ENCODE measurements at regions not wholly inside any gene's neighbourhood (a gene's known extent, or its start where the extent isn't known, plus 50 kb on each side); places are given as distances from the start of the nearest gene placed in this dataset.
A peak's percentile ranks its signal among the peaks of the same experiment; 100 is the strongest.
"Not testable (repeated sequence)": the region's sequence is repeated elsewhere in the genome, so short reads cannot be mapped to it uniquely, and the experiment has no call there.

- H3K36me3 Mint-ChIP-seq (ENCODE audit: insufficient read depth), result not testable (repeated sequence)
These were observed 388.1 kb downstream of the GOLGA6L6 start for GRCh38 chr15:20153528-20153927.

GRCh38 chr15:20148679-20149078, 392.9 kb downstream of the GOLGA6L6 start:
- not testable (repeated sequence) for H3K36me3 Mint-ChIP-seq (ENCODE audit: insufficient read depth); H3K4me3 Mint-ChIP-seq; H3K4me1 Mint-ChIP-seq; H3K27ac Mint-ChIP-seq (ENCODE audit: low read depth); H3K9me3 Mint-ChIP-seq; H3K27me3 Mint-ChIP-seq; ATAC-seq (replicated peaks; ENCODE audit: extremely low read depth, poor library complexity, severe bottlenecking); DNase-seq (ENCODE audit: low spot score in 2 of 2)

More at GRCh38 chr15:20153528-20153927, 388.1 kb downstream of the GOLGA6L6 start:
- not testable (repeated sequence) for H3K27ac Mint-ChIP-seq (ENCODE audit: low read depth); DNase-seq (ENCODE audit: low spot score in 2 of 2); H3K4me3 Mint-ChIP-seq; H3K4me1 Mint-ChIP-seq; H3K9me3 Mint-ChIP-seq; ATAC-seq (replicated peaks; ENCODE audit: extremely low read depth, poor library complexity, severe bottlenecking); H3K27me3 Mint-ChIP-seq

- not testable (repeated sequence) for H3K4me1 Mint-ChIP-seq; ATAC-seq (replicated peaks; ENCODE audit: extremely low read depth, poor library complexity, severe bottlenecking); H3K27me3 Mint-ChIP-seq; H3K9me3 Mint-ChIP-seq; H3K36me3 Mint-ChIP-seq (ENCODE audit: insufficient read depth); DNase-seq (ENCODE audit: low spot score in 2 of 2); H3K4me3 Mint-ChIP-seq; H3K27ac Mint-ChIP-seq (ENCODE audit: low read depth)
These were observed 393.6 kb downstream of the GOLGA6L6 start for GRCh38 chr15:20148008-20148407.

- H3K4me1 Mint-ChIP-seq; DNase-seq (ENCODE audit: low spot score in 2 of 2); ATAC-seq (replicated peaks; ENCODE audit: extremely low read depth, poor library complexity, severe bottlenecking): not testable (repeated sequence)
These were observed 397.1 kb downstream of the GOLGA6L6 start for GRCh38 chr15:20144333-20145036.

GRCh38 chr15:20142906-20143305, 398.7 kb downstream of the GOLGA6L6 start:
- not testable (repeated sequence) for ATAC-seq (replicated peaks; ENCODE audit: extremely low read depth, poor library complexity, severe bottlenecking); H3K27ac Mint-ChIP-seq (ENCODE audit: low read depth); H3K36me3 Mint-ChIP-seq (ENCODE audit: insufficient read depth); H3K4me1 Mint-ChIP-seq; DNase-seq (ENCODE audit: low spot score in 2 of 2); H3K4me3 Mint-ChIP-seq; H3K9me3 Mint-ChIP-seq; H3K27me3 Mint-ChIP-seq

More at GRCh38 chr15:20144333-20145036, 397.1 kb downstream of the GOLGA6L6 start:
- not testable (repeated sequence) for H3K27ac Mint-ChIP-seq (ENCODE audit: low read depth); H3K4me3 Mint-ChIP-seq; H3K27me3 Mint-ChIP-seq; H3K36me3 Mint-ChIP-seq (ENCODE audit: insufficient read depth); H3K9me3 Mint-ChIP-seq

GRCh38 chr15:20142410-20142809, 399.2 kb downstream of the GOLGA6L6 start:
- not testable (repeated sequence) for H3K36me3 Mint-ChIP-seq (ENCODE audit: insufficient read depth); H3K4me3 Mint-ChIP-seq; H3K9me3 Mint-ChIP-seq; ATAC-seq (replicated peaks; ENCODE audit: extremely low read depth, poor library complexity, severe bottlenecking); H3K4me1 Mint-ChIP-seq; DNase-seq (ENCODE audit: low spot score in 2 of 2); H3K27me3 Mint-ChIP-seq; H3K27ac Mint-ChIP-seq (ENCODE audit: low read depth)

GRCh38 chr15:20124668-20125067, 416.9 kb downstream of the GOLGA6L6 start:
- not testable (repeated sequence) for H3K4me1 Mint-ChIP-seq; ATAC-seq (replicated peaks; ENCODE audit: extremely low read depth, poor library complexity, severe bottlenecking); H3K4me3 Mint-ChIP-seq; H3K27ac Mint-ChIP-seq (ENCODE audit: low read depth); DNase-seq (ENCODE audit: low spot score in 2 of 2); H3K9me3 Mint-ChIP-seq; H3K27me3 Mint-ChIP-seq; H3K36me3 Mint-ChIP-seq (ENCODE audit: insufficient read depth)

GRCh38 chr15:20106026-20106425, 435.6 kb downstream of the GOLGA6L6 start:
- H3K27me3 Mint-ChIP-seq, result no peaks in the 10 kb centered on the region
- no peak overlapping the region for H3K4me3 Mint-ChIP-seq
- ATAC-seq (replicated peaks; ENCODE audit: extremely low read depth, poor library complexity, severe bottlenecking) (no peak), DNase-seq (ENCODE audit: low spot score in 2 of 2) (no peak)
- no peaks in the 10 kb centered on the region for H3K9me3 Mint-ChIP-seq
- no peaks in the 10 kb centered on the region for H3K4me1 Mint-ChIP-seq
- no peaks in the 10 kb centered on the region for H3K36me3 Mint-ChIP-seq (ENCODE audit: insufficient read depth)
- no peak overlapping the region for H3K27ac Mint-ChIP-seq (ENCODE audit: low read depth)

- DNase-seq (ENCODE audit: low spot score in 2 of 2); H3K4me1 Mint-ChIP-seq; ATAC-seq (replicated peaks; ENCODE audit: extremely low read depth, poor library complexity, severe bottlenecking); H3K27ac Mint-ChIP-seq (ENCODE audit: low read depth); H3K36me3 Mint-ChIP-seq (ENCODE audit: insufficient read depth); H3K27me3 Mint-ChIP-seq; H3K4me3 Mint-ChIP-seq; H3K9me3 Mint-ChIP-seq: not testable (repeated sequence)
These were observed 436.3 kb downstream of the GOLGA6L6 start for GRCh38 chr15:20105011-20105990.

- not testable (repeated sequence) for H3K4me3 Mint-ChIP-seq; H3K4me1 Mint-ChIP-seq; H3K36me3 Mint-ChIP-seq (ENCODE audit: insufficient read depth); H3K27ac Mint-ChIP-seq (ENCODE audit: low read depth); H3K27me3 Mint-ChIP-seq; H3K9me3 Mint-ChIP-seq; ATAC-seq (replicated peaks; ENCODE audit: extremely low read depth, poor library complexity, severe bottlenecking)
- peak in 1 of 2 donors; percentile 13 for DNase-seq (ENCODE audit: low spot score in 2 of 2)
These were observed 437.0 kb downstream of the GOLGA6L6 start for GRCh38 chr15:20104551-20104950.

GRCh38 chr15:20102862-20103261, 438.7 kb downstream of the GOLGA6L6 start:
- not testable (repeated sequence) for H3K4me3 Mint-ChIP-seq; H3K9me3 Mint-ChIP-seq; H3K4me1 Mint-ChIP-seq; ATAC-seq (replicated peaks; ENCODE audit: extremely low read depth, poor library complexity, severe bottlenecking); H3K27me3 Mint-ChIP-seq; H3K36me3 Mint-ChIP-seq (ENCODE audit: insufficient read depth); H3K27ac Mint-ChIP-seq (ENCODE audit: low read depth)
- DNase-seq (ENCODE audit: low spot score in 2 of 2), result peak in 1 of 2 donors; percentile 27

GRCh38 chr15:20102209-20102608, 439.4 kb downstream of the GOLGA6L6 start:
- not testable (repeated sequence) for H3K4me3 Mint-ChIP-seq; ATAC-seq (replicated peaks; ENCODE audit: extremely low read depth, poor library complexity, severe bottlenecking); H3K4me1 Mint-ChIP-seq; H3K27me3 Mint-ChIP-seq; H3K9me3 Mint-ChIP-seq; H3K27ac Mint-ChIP-seq (ENCODE audit: low read depth); H3K36me3 Mint-ChIP-seq (ENCODE audit: insufficient read depth)
- DNase-seq (ENCODE audit: low spot score in 2 of 2), result peak in 1 of 2 donors; percentile 10

- not testable (repeated sequence) for H3K4me1 Mint-ChIP-seq; DNase-seq (ENCODE audit: low spot score in 2 of 2); H3K36me3 Mint-ChIP-seq (ENCODE audit: insufficient read depth); ATAC-seq (replicated peaks; ENCODE audit: extremely low read depth, poor library complexity, severe bottlenecking); H3K27ac Mint-ChIP-seq (ENCODE audit: low read depth); H3K27me3 Mint-ChIP-seq; H3K9me3 Mint-ChIP-seq; H3K4me3 Mint-ChIP-seq
These were observed 440.3 kb downstream of the GOLGA6L6 start for GRCh38 chr15:20101281-20101680.
